ENCODE measurements at regions not wholly inside any gene's neighbourhood (a gene's known extent, or its start where the extent isn't known, plus 50 kb on each side); places are given as distances from the start of the nearest gene placed in this dataset.
"Not testable (repeated sequence)": the region's sequence is repeated elsewhere in the genome, so short reads cannot be mapped to it uniquely, and the experiment has no call there.

DNA sequence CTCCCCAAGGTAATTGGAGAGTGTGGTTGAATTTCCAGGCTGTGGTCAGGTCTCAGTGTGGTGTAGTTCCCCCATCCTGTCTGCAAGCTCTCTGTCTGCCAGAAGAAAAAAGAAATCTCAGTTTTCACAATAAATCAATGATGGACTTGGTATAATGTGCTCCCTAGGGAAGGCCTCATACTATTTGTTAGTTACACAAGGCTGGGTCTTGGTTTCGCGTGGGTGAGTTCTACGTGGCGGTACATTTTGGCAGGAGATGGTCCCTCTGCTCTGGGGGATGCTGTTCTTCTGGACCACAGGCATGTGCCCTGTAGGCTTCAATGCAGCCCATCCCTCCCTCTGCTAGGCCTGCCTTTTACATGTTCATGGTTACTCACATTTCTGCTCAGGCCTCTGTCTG lies 206.4 kb upstream of the PELI2 start:
- no peak for DNase-seq (ENCODE audit: extremely low spot score)
- TF ChIP-seq ELF4 (IDR thresholded peaks at IDR 0.05) = no peak
- ChIA-PET CTCF (no interaction called here), POLR2A (no interaction called here)

- CTCF ChIA-PET = no interaction called here
- POLR2A ChIA-PET = no interaction called here
- no peak for DNase-seq (ENCODE audit: extremely low spot score)
- TF ChIP-seq TARDBP (IDR thresholded peaks at IDR 0.05) (no peak), ARNT (IDR thresholded peaks at IDR 0.05) (no peak), PKNOX1 (IDR thresholded peaks at IDR 0.05) (no peak), BHLHE40 (IDR thresholded peaks at IDR 0.05; ENCODE audit: borderline replicate concordance) (no peak)
Observed at GRCh38 chr14:55912344-55912743, 205.9 kb upstream of the PELI2 start.

DNA sequence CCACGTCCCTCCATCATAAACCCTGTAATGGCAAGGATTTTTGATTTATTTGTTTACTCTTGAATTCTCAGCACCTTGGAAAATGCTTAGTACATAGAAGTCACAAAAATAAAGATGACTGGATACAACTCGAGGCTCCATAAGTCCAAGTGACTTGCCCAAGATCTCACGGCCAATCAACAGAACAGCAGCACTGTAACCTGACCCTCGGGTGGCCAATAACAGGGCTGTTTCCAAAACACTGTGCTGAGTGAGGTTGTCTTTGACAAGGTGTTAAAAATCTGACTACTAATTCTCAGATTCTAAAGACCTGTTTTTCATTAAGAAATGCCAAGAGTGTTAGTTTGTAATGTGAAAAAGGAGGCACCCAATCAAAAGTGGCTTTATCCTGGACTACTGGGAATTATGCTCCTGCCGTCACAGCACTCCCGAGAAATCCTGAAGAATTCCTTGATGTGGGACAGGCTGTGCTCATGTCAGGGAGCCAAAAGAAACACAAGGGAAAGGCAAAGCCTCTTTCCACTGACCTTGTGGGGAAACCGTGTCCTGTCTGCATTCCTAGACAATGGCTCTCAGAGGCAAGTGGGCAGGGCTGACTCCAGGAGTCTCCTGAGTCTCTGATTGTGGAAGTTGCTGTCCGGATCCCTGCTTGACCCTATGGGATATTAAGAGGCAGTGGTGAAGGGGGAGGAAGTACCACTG lies 204.7 kb upstream of the PELI2 start:
- ChIA-PET CTCF (no interaction called here), POLR2A (no interaction called here)
- no peak for DNase-seq (ENCODE audit: extremely low spot score)
- no peak for TF ChIP-seq ARNT (IDR thresholded peaks at IDR 0.05)
- TF ChIP-seq NFRKB (IDR thresholded peaks at IDR 0.05) = no peak
- no peak for TF ChIP-seq FOXM1 (IDR thresholded peaks at IDR 0.05; ENCODE audit: borderline replicate concordance)
- TF ChIP-seq ELF4 (IDR thresholded peaks at IDR 0.05) = no peak
- TF ChIP-seq FOXK2 (IDR thresholded peaks at IDR 0.05) = no peak
- no peak for TF ChIP-seq SP1 (IDR thresholded peaks at IDR 0.05)
- TF ChIP-seq FOXA1 (IDR thresholded peaks at IDR 0.05) = no peak
- TF ChIP-seq TARDBP (IDR thresholded peaks at IDR 0.05) = no peak
- TF ChIP-seq BHLHE40 (IDR thresholded peaks at IDR 0.05; ENCODE audit: borderline replicate concordance) = no peak
- no peak for TF ChIP-seq PKNOX1 (IDR thresholded peaks at IDR 0.05)
- TF ChIP-seq SUZ12 (IDR thresholded peaks at IDR 0.05) = no peak
- no peak for TF ChIP-seq LEF1 (IDR thresholded peaks at IDR 0.05; ENCODE audit: borderline replicate concordance)
- TF ChIP-seq L3MBTL2 (conservative IDR thresholded peaks at IDR 0.05) = no peak
- TF ChIP-seq HDGF (IDR thresholded peaks at IDR 0.05; ENCODE audit: borderline replicate concordance) = no peak
- TF ChIP-seq CTBP1 (IDR thresholded peaks at IDR 0.05; ENCODE audit: borderline replicate concordance) = no peak
- TF ChIP-seq ZNF384 (IDR thresholded peaks at IDR 0.05) = no peak

GRCh38 chr14:55914771-55915170 lies 203.4 kb upstream of the PELI2 start:
- TF ChIP-seq SP1 (IDR thresholded peaks at IDR 0.05) = no peak
- no peak for TF ChIP-seq ELF4 (IDR thresholded peaks at IDR 0.05)
- no peak for TF ChIP-seq CTBP1 (IDR thresholded peaks at IDR 0.05; ENCODE audit: borderline replicate concordance)
- TF ChIP-seq L3MBTL2 (conservative IDR thresholded peaks at IDR 0.05) = no peak
- no peak for TF ChIP-seq TARDBP (IDR thresholded peaks at IDR 0.05)
- TF ChIP-seq HDGF (IDR thresholded peaks at IDR 0.05; ENCODE audit: borderline replicate concordance) = no peak
- no peak for TF ChIP-seq LEF1 (IDR thresholded peaks at IDR 0.05; ENCODE audit: borderline replicate concordance)
- TF ChIP-seq FOXM1 (IDR thresholded peaks at IDR 0.05; ENCODE audit: borderline replicate concordance) = no peak
- TF ChIP-seq ZNF384 (IDR thresholded peaks at IDR 0.05) = no peak
- no peak for TF ChIP-seq BHLHE40 (IDR thresholded peaks at IDR 0.05; ENCODE audit: borderline replicate concordance)
- TF ChIP-seq FOXA1 (IDR thresholded peaks at IDR 0.05) = no peak
- TF ChIP-seq FOXK2 (IDR thresholded peaks at IDR 0.05) = no peak
- no peak for TF ChIP-seq PKNOX1 (IDR thresholded peaks at IDR 0.05)
- no peak for TF ChIP-seq ARNT (IDR thresholded peaks at IDR 0.05)
- no peak for TF ChIP-seq SUZ12 (IDR thresholded peaks at IDR 0.05)
- no peak for TF ChIP-seq NFRKB (IDR thresholded peaks at IDR 0.05)
- no peak for DNase-seq (ENCODE audit: extremely low spot score)
- ChIA-PET CTCF (no interaction called here), POLR2A (no interaction called here)

GRCh38 chr14:55915456-55915855 lies 202.8 kb upstream of the PELI2 start:
- ChIA-PET CTCF (no interaction called here), POLR2A (no interaction called here)
- no peak for DNase-seq (ENCODE audit: extremely low spot score)

DNA sequence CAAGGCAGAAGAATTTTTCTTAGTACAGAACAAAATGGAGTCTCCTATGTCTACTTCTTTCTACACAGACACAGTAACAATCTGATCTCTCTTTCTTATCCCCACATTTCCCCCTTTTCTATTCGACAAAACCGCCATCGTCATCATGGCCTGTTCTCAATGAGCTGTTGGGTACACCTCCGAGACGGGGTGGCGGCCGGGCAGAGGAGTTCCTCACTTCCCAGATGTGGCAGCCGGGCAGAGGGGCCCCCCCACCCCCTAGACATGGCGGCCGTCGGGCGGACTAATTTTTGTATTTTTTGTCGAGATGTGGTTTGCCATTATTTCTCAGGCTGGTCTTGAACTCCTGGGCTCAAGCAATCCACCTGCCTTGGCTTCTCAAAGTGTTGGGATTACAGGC lies 198.4 kb upstream of the PELI2 start:
- CTCF ChIA-PET; POLR2A ChIA-PET; DNase-seq (ENCODE audit: extremely low spot score): not testable (repeated sequence)

More at GRCh38 chr14:55915456-55915855, 202.8 kb upstream of the PELI2 start:
- TF ChIP-seq HDGF (IDR thresholded peaks at IDR 0.05; ENCODE audit: borderline replicate concordance) (no peak), LEF1 (IDR thresholded peaks at IDR 0.05; ENCODE audit: borderline replicate concordance) (no peak), FOXK2 (IDR thresholded peaks at IDR 0.05) (no peak), FOXM1 (IDR thresholded peaks at IDR 0.05; ENCODE audit: borderline replicate concordance) (no peak), TARDBP (IDR thresholded peaks at IDR 0.05) (no peak), ARNT (IDR thresholded peaks at IDR 0.05) (no peak), FOXA1 (IDR thresholded peaks at IDR 0.05) (no peak), SP1 (IDR thresholded peaks at IDR 0.05) (no peak), BHLHE40 (IDR thresholded peaks at IDR 0.05; ENCODE audit: borderline replicate concordance) (no peak)

- no peak for TF ChIP-seq FOXM1 (IDR thresholded peaks at IDR 0.05; ENCODE audit: borderline replicate concordance)
- no peak for TF ChIP-seq ELF4 (IDR thresholded peaks at IDR 0.05)
- TF ChIP-seq PKNOX1 (IDR thresholded peaks at IDR 0.05) = no peak
- no peak for TF ChIP-seq HDGF (IDR thresholded peaks at IDR 0.05; ENCODE audit: borderline replicate concordance)
- TF ChIP-seq FOXK2 (IDR thresholded peaks at IDR 0.05) = no peak
- no peak for TF ChIP-seq LEF1 (IDR thresholded peaks at IDR 0.05; ENCODE audit: borderline replicate concordance)
- no peak for TF ChIP-seq ZNF384 (IDR thresholded peaks at IDR 0.05)
- no peak for TF ChIP-seq BHLHE40 (IDR thresholded peaks at IDR 0.05; ENCODE audit: borderline replicate concordance)
- TF ChIP-seq TARDBP (IDR thresholded peaks at IDR 0.05) = no peak
- TF ChIP-seq FOXA1 (IDR thresholded peaks at IDR 0.05) = no peak
- no peak for TF ChIP-seq L3MBTL2 (conservative IDR thresholded peaks at IDR 0.05)
- TF ChIP-seq ARNT (IDR thresholded peaks at IDR 0.05) = no peak
- no peak for TF ChIP-seq NFRKB (IDR thresholded peaks at IDR 0.05)
- no peak for TF ChIP-seq SUZ12 (IDR thresholded peaks at IDR 0.05)
- no peak for TF ChIP-seq SP1 (IDR thresholded peaks at IDR 0.05)
- no peak for TF ChIP-seq CTBP1 (IDR thresholded peaks at IDR 0.05; ENCODE audit: borderline replicate concordance)
- DNase-seq (ENCODE audit: extremely low spot score) = no peak
- ChIA-PET CTCF (no interaction called here), POLR2A (no interaction called here)
Observed at GRCh38 chr14:55921511-55921910, 196.7 kb upstream of the PELI2 start.

Data from HEK293T (cell line).